Amniotic stem cell (primary cell): ENCODE measurements at regions not wholly inside any gene's neighbourhood (a gene's known extent, or its start where the extent isn't known, plus 50 kb on each side); places are given as distances from the start of the nearest gene placed in this dataset.

ENCODE experiments used
- DNase-seq: peaks from one replicate; lab custom pipeline; 2025; lab: John Stamatoyannopoulos, UW

DNA sequence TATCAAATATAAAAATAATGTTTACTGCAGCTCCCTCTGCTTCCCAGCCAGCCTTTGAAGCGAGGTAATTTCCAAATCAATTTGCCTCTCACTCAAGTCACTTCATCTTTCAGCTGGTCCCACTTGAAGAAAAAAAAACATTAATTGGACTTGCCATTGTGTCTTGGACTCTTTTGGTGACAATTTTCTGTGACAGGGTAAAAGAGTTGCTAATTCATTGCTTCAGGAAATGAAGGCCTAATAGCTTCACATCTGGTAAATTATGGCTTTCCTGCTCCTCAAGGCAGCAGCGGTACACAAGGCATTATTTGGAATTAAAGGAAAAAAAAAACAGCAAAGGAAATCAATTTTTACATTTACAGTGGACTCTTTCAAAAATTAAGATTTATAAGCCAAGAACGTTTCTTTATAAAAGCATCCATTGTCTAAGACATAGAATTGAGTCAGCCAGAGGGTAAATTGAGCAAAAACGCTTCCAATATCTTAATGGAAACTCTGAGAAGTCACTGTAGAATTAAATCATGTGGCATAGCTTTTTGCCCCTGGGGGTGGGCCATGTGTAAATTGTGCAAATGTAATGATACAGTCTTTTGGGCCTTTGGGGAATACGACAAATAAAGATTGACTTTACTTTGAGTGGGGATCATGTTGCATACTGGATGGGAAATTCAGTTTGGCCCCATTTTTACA is 102.5 kb downstream of the LYPLAL1 start:
- DNase-seq: no peak

DNA sequence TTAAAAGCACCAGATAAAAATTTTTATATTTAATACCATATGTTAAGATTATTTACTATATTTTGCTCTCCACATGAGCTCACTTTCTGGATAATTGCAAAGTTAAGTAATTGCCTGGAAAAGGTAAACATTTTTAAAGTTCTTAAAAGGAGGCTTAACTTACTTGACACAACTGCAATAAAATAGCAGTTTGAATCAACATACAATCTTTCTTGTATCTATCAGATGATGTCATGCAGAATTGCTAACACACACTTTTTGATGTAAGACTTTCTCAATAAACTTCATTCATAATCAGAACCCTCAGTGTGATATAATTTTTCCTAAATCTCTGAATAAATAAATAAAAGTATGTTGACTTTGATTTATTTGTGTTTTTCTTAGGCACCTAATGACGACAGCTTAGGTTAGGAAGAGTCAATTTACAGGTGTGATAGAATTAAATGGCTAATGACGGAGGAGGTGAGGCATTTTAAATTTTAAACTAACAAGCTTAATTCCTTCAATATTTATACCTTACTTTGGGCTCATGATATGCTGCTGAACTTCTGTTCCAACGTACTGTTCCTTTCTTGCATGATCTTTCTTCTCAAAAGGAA is 99.5 kb downstream of the LYPLAL1 start:
- DNase-seq: no peak

DNA sequence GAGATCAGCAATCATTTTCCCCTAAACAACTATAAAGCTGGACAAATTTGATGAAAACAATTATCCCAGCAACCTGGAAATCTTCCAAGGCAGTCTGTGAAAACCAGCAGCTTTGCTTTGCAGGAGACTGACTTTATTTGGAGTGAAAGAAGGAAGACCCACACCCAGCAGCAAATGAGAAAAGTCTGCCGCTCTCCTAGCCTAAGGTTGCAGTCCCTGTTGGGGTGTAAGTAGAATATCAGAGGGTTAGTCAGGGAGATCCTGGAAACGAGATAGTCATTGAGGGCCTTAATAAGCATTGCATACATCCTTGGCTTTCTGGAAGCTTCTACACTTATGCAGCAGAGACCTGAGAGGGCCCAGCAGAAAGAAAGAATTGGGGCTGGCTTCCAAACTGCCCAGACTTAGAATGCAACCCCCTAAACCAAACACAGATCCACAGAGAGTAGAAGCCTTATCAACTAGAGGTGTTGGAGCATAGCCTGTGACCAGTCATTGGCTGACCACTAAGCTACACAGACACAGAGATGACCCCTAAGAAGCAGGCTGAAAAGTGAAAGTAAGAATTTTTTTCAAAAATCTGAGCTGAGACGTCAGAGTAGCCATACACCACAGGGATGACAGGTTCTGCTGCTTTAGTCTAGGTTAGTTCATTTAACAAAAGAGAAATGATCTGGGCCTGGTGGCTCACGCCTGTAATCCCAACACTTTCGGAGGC is 98.3 kb downstream of the LYPLAL1 start:
- DNase-seq: no peak

DNA sequence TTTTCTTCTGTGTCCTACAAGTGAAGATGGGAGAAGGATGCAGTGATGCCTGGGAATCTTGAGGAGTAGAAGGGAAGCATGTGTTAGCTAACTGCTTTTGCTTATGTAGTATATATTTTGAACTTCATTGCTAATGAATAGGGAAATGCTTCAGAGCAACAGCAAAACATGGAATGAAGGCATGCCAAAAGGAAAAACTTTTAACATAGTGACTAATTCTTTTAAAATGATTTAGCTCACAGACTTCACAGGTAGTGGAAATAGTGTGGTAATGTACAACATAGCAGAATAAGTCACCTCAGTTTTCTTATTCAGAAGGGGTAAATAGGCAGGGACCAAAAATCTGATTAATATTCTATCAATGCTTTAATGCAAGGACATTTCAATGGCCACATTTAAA is 95.5 kb downstream of the LYPLAL1 start:
- no peak for DNase-seq

DNA sequence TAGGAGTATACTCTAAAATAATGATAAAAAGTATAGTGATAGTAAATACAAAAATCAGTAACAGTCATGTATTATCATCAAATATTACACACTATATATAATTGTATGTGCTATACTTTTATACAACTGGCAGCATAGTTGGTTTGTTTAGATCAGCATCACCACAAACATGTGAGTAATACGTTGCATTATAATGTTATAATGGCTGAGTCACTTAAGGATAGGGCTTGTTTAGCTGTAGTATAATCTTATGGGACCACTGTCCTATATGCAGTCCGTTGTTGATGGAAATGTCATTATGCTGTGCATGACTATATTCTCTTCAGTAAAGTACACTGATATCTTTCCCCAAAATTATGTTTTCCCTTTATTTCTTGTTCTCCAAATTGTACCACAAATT is 92.8 kb downstream of the LYPLAL1 start:
- DNase-seq: no peak

DNA sequence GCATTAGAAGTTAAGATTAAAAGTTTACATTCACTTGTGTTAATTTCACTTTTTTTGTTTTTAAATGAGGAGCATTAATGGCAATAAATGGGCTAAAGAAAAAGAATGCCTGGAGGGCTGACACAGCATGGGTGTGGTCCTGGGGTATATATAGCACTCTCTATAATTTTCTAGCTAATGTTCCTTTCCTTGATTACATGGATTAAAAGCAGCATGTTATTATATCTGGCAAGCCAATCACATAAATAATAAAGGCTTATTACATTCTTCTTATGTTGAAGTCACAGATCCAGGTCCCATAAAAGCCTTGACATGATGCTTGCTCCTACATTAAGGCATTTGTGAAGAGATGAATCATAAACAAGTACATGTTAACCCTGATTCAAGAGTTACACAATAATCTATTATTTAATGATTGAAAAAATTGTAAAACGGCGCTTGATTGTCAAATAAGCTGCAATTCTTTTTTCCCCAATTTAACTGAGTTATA is 91.4 kb downstream of the LYPLAL1 start:
- no peak for DNase-seq

DNA sequence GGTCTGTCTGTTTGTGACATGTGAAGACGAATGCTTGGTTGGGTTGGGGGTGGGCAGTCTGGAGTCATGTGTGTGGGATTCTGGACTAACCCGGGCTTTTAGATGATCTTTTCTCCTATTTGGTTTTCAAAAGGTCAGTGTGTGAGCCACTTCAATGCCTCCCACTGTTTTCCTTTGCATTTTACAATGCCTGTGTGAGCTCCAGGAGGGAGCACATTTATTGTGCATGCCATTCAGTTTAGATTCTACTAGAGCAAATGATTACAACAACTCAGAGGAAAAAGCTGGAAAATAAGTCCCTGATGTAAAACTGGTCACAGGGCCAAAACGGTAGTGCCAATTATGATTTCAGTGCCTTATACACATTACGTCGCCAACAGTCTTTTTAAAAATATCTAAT is 90.9 kb downstream of the LYPLAL1 start:
- no peak for DNase-seq
